ENCODE measurements at regions not wholly inside any gene's neighbourhood (a gene's known extent, or its start where the extent isn't known, plus 50 kb on each side); places are given as distances from the start of the nearest gene placed in this dataset.
"Not testable (repeated sequence)": the region's sequence is repeated elsewhere in the genome, so short reads cannot be mapped to it uniquely, and the experiment has no call there.

DNA sequence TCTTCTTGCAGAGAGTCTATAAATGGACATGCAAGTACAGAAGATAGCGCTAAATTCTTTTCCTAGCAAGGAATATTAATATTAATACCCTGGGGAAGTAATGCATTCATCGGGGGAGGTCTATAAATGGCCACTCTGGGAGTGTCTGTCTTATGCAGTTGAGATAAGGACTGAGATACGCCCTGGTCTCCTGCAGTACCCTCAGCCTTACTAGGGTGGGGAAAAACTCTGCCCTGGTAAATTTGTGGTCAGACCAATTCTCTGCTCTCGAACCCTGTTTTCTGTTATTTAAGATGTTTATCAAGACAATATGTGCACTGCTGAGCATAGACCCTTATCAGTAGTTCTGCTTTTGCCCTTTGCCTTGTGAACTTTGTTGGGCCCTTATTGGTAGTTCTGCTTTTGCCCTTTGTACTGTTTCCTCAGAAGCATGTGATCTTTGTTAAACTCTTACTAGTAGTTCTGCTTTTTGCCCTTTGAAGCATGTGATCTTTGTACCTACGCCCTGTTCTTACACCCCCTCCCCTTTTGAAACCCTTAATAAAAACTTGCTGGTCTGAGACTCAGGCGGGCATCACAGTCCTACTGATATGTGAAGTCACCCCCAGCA, 1956.2 kb downstream of the PCDH9 start:
- peaks cover 16% of the 10 kb centered on the region for H3K9me3 Mint-ChIP-seq
- H3K9me2 ChIP-seq (ENCODE audit: insufficient read depth), result 0 out of 2 replicates have a peak, but pooled peaks cover 10% of the 10 kb centered on the region
- H3K27me3 Mint-ChIP-seq (ENCODE audit: insufficient read depth, low read depth, poor library complexity); H2AFZ ChIP-seq; H4K20me1 ChIP-seq (replicated peaks; ENCODE audit: insufficient read depth); H3K27me3 ChIP-seq (ENCODE audit: insufficient read depth); H3K27ac ChIP-seq (ENCODE audit: low read depth); H3K4me3 Mint-ChIP-seq; H3K4me3 ChIP-seq; DNase-seq (ENCODE audit: low spot score); H3K27ac Mint-ChIP-seq; ATAC-seq; H3F3A ChIP-seq (replicated peaks; ENCODE audit: low read depth); H3K4me1 ChIP-seq (ENCODE audit: insufficient read depth); H3K4me1 Mint-ChIP-seq; H3K36me3 ChIP-seq (ENCODE audit: insufficient read depth); H3K4me2 ChIP-seq; H3K79me2 ChIP-seq (replicated peaks; ENCODE audit: insufficient read depth): not testable (repeated sequence)
- H3K36me3 Mint-ChIP-seq (ENCODE audit: low read depth), result peaks cover 14% of the 10 kb centered on the region

DNA sequence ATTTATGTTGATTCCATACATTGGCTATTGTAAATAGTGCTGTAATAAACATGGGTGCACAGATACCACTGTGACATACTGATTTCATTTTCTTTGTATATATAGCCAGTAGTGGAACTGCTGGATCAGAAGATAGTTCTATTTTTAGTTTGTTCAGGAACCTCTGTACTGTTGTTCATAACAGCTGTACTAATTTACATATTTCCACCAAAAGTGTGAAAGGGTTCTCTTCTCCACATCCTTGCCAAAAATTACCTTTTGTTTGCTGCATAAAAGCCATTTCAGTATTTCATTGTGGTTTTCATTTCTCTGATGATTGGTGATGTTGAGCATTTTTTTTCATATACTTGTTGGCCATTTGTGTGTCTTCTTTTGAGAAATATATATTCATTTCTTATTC, 1962.1 kb downstream of the PCDH9 start:
- Histone ChIP-seq H3K4me3 (no peak overlapping the region), H3K27ac (ENCODE audit: low read depth) (no peak overlapping the region), H3F3A (replicated peaks; ENCODE audit: low read depth) (no peaks in the 10 kb centered on the region), H4K20me1 (replicated peaks; ENCODE audit: insufficient read depth) (no peaks in the 10 kb centered on the region), H3K9me2 (ENCODE audit: insufficient read depth) (0 out of 2 replicates have a peak, but pooled peaks cover 8% of the 10 kb centered on the region), H2AFZ (no peak overlapping the region), H3K4me1 (ENCODE audit: insufficient read depth) (no peaks in the 10 kb centered on the region), H3K4me2 (no peak overlapping the region), H3K36me3 (ENCODE audit: insufficient read depth) (no peaks in the 10 kb centered on the region), H3K79me2 (replicated peaks; ENCODE audit: insufficient read depth) (no peaks in the 10 kb centered on the region), H3K27me3 (ENCODE audit: insufficient read depth) (no peaks in the 10 kb centered on the region)
- Mint-ChIP-seq H3K27ac (no peak overlapping the region), H3K4me3 (no peak overlapping the region), H3K27me3 (ENCODE audit: insufficient read depth, low read depth, poor library complexity) (no peaks in the 10 kb centered on the region), H3K4me1 (no peaks in the 10 kb centered on the region), H3K9me3 (no peaks in the 10 kb centered on the region; the same call in 2 of the 3 replicates), H3K36me3 (ENCODE audit: low read depth) (no peaks in the 10 kb centered on the region)
- ATAC-seq (no peak), DNase-seq (ENCODE audit: low spot score) (no peak)
- TF ChIP-seq NANOG (IDR thresholded peaks at IDR 0.05; ENCODE audit: borderline replicate concordance), result no peak
- TF ChIP-seq STAT1 (IDR thresholded peaks at IDR 0.05; ENCODE audit: unreplicated experiment), result no peak
- TF ChIP-seq, protein P1, sequence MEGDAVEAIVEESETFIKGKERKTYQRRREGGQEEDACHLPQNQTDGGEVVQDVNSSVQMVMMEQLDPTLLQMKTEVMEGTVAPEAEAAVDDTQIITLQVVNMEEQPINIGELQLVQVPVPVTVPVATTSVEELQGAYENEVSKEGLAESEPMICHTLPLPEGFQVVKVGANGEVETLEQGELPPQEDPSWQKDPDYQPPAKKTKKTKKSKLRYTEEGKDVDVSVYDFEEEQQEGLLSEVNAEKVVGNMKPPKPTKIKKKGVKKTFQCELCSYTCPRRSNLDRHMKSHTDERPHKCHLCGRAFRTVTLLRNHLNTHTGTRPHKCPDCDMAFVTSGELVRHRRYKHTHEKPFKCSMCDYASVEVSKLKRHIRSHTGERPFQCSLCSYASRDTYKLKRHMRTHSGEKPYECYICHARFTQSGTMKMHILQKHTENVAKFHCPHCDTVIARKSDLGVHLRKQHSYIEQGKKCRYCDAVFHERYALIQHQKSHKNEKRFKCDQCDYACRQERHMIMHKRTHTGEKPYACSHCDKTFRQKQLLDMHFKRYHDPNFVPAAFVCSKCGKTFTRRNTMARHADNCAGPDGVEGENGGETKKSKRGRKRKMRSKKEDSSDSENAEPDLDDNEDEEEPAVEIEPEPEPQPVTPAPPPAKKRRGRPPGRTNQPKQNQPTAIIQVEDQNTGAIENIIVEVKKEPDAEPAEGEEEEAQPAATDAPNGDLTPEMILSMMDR (conservative IDR thresholded peaks at IDR 0.05; ENCODE audit: low read depth in 2 of 2), result no peak

- Histone ChIP-seq H3K27me3 (ENCODE audit: insufficient read depth) (no peaks in the 10 kb centered on the region), H3K27ac (ENCODE audit: low read depth) (no peak overlapping the region), H3K4me2 (no peak overlapping the region), H2AFZ (no peak overlapping the region), H3K4me3 (no peak overlapping the region), H3K4me1 (ENCODE audit: insufficient read depth) (peaks cover 4% of the 10 kb centered on the region; the same call in 1 of the 2 replicates), H3K79me2 (replicated peaks; ENCODE audit: insufficient read depth) (no peaks in the 10 kb centered on the region), H3K9me2 (ENCODE audit: insufficient read depth) (0 out of 2 replicates have a peak, but pooled peaks cover under 1% of the 10 kb centered on the region), H4K20me1 (replicated peaks; ENCODE audit: insufficient read depth) (no peaks in the 10 kb centered on the region), H3F3A (replicated peaks; ENCODE audit: low read depth) (no peaks in the 10 kb centered on the region), H3K36me3 (ENCODE audit: insufficient read depth) (no peaks in the 10 kb centered on the region)
- no peaks in the 10 kb centered on the region for H3K36me3 Mint-ChIP-seq (ENCODE audit: low read depth)
- no peak overlapping the region for H3K4me3 Mint-ChIP-seq
- H3K4me1 Mint-ChIP-seq, result peaks cover 6% of the 10 kb centered on the region
- no peak for DNase-seq (ENCODE audit: low spot score)
- ATAC-seq, result no peak
- H3K9me3 Mint-ChIP-seq, result no peaks in the 10 kb centered on the region; the same call in 2 of the 3 replicates
- no peak overlapping the region for H3K27ac Mint-ChIP-seq
- no peaks in the 10 kb centered on the region for H3K27me3 Mint-ChIP-seq (ENCODE audit: insufficient read depth, low read depth, poor library complexity)
- TF ChIP-seq CREB1 (CRISPR knock-in tag; IDR thresholded peaks at IDR 0.05; ENCODE audit: low read depth) (no peak), JUNB (IDR thresholded peaks at IDR 0.05; ENCODE audit: unreplicated experiment) (no peak), ZNF462 (CRISPR knock-in tag; IDR thresholded peaks at IDR 0.05) (no peak), EZH2 (IDR thresholded peaks at IDR 0.05; ENCODE audit: low read depth, unreplicated experiment) (no peak)
- TF ChIP-seq, protein P2, sequence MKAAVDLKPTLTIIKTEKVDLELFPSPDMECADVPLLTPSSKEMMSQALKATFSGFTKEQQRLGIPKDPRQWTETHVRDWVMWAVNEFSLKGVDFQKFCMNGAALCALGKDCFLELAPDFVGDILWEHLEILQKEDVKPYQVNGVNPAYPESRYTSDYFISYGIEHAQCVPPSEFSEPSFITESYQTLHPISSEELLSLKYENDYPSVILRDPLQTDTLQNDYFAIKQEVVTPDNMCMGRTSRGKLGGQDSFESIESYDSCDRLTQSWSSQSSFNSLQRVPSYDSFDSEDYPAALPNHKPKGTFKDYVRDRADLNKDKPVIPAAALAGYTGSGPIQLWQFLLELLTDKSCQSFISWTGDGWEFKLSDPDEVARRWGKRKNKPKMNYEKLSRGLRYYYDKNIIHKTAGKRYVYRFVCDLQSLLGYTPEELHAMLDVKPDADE (IDR thresholded peaks at IDR 0.05), result no peak
Measured at GRCh38 chr13:65265988-65266387, 1964.1 kb downstream of the PCDH9 start.

Data from GM23338 (cell line).